Stimulated activated CD4-positive, alpha-beta T cell treated with anti-CD3 and anti-CD28 coated beads, TNF-alpha, amount 100 ng/mL, for 48 hours (primary cell): ENCODE measurements at regions not wholly inside any gene's neighbourhood (a gene's known extent, or its start where the extent isn't known, plus 50 kb on each side); places are given as distances from the start of the nearest gene placed in this dataset.

Experiments used
- DNase-seq, 3 donors: peaks; one replicate each; pipeline ENCODE4 v3.0.0-alpha.2; 2020; ENCODE audit warnings: low read depth in 3 of 3

DNA sequence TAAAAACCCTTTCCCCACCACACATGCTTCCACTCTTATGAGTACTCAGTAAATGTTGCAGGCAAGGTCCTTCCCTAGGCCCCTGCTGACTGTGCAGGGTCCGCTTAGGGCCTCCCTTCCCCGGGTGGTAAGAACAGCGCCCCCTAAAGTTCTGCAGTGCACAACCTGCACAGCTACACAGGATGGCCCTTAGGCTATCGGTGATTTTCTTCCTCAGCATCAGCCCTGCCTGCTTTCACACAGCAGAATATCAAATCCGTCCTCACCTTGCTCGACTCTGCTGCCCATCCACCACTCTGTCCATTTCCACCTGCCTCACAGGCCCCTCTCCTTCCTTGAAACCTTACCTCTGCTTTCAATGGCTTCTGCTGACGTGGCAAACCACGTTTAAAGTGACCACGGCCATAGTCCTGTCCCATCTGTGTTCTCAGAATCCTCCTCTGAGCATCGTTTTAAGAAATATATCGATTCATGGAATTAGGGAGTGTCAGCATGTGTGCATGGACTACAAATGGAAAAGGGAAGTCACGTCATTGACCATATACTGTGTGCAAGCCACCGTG, 51.4 kb upstream of the TMEM132E start:
- DNase-seq, result no peak

DNA sequence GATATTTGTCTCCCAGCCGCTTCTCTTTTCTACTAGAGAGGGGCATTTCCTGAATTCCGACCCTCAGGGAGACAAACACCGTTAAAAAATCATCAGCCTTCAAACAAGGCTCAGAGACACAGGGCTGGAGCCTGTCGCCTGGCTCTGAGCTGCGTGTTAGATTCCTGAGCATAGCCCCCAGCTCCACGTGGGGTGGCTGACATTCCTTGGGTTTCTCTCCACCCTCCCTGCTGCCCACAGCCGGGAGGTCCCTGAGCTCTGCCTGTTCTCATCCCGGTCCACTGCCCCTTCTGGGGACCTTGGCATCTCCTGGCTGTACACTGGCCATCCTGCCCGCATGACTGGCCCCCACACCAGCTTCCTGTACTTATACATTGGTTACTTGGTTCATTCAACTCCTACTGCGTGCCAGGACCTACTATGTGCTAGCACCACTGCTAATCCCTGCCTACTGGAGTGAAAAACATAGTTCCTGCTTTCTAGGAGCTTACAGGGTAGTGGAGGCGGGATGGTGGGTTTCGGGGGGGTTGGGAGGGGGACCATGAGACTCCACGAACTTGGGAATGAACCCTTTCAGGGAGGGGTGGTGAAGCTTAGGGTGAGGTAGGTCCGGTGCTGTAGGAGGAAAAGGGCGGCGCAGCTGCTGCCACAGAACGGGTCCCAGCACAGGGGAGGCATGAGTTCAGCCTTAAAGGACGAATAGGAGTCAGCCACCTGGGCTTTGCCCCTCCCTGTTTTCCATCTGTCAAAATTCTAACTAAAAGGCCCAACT, 52.1 kb upstream of the TMEM132E start:
- no peak for DNase-seq

DNA sequence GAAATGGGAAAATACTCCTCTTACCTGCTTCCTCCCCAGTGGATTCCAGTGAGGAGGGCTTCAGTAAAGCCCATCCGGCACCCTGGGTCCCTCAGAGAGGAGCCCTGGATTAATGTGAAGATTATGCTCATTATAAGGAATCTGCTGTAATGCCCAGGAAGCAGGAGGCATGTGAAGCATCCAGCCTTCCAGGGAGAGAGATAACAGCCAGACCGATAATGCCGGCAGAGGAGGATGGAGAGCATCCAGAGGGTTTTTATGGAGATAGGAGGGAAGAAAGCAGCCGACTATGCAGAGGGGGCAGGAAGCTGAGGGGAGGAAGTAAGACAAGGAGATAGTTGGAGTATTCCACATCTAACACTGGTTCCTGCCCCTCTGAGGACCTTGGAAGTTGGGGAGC, 53.7 kb upstream of the TMEM132E start:
- DNase-seq, result no peak

DNA sequence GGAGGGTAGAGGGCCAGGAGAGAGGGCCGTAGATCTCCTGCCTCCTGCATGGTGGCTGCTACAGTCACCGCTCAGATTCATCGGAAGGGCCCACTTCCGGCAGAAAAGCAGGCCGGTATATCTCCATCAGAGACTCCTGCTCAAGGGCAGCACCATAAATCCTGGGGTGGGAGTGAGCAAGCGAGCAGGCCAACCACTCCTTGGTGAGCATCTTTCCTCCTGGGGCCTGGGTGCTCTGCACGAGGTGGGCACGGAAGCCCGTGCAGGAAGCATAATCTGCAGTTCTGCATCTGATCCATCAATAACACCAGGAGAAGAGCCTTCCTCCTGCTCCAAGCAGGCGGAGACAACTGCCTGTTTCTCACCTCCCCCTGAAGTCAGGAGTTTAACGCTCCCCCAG, 57.4 kb upstream of the TMEM132E start:
- no peak for DNase-seq

DNA sequence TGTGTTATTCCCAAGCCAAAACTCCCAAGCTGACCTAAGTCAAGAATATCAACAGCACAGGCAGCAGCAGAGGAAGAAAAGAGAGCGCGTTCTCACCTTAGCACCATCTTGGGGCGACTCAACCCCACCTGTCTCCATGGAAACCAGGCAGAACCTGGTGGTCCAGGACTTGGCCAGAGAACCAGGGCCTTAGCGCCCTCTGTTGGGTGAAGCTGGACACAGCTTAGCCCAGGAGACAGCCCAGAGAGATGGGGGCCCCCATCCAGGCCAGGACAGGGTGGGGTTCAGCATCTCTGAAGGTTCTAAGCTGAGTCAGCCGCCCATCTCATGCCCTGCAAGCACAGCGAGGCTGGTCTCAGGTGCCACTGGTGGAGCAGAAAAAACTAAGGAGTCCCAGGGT, 60.1 kb upstream of the TMEM132E start:
- DNase-seq, result no peak

DNA sequence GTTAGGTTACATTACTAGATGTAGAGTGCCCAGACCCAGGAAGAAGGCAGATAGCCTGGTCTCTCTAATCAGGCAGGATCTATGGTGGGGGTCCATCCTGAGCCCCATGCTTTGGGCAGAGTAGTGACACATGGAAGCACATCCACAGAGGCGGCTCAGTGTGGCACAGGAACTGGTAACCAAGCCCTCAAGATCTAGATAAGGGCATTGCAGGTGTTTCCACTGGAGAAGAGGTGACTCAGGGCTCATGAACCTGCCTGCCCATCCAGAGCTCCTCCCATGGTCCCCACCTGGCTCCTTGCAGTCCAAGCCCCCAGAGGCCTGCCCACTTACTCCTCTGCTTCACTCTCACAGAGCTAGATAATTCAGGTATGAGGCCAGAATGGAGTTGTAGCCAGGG, 62.0 kb upstream of the TMEM132E start:
- no peak for DNase-seq

DNA sequence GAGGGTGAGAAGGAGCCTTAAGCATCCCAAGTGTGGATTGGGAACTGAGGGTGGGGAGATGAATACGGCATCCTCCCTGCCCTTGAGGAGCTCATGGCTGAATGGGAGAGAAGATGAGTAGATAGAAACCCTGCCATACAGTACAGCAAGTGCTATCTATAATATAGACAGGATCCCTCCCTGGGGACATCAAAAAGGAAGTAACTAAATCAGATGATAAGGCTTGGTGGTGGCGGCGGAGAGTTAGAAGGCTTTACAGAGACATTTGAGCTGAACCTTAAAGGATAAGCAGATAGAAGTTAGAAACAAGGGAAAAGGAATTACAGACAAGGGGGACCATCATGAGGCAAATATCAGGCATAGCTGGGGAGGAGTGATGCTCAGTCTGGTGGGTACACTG, 67.5 kb upstream of the TMEM132E start:
- no peak for DNase-seq

DNA sequence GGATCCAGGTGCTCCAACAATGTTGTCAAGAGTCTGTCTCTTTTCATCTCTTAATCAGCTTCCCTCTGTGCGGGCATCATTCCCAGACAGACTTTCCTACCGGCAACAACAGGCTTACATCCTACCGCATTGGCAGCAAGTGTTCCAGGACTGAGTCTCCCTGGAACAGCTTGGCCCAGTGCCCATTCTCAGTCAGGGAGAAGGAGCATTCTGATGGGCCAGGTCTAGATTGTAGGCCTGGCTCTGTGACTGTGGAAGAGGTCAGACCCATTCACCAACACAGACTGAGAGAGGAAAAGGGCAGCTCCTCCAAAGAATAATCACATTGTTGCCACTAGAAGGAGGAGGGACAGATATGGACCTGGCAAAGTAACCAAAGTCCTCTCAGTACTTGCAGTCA, 68.1 kb upstream of the TMEM132E start:
- DNase-seq, result no peak

DNA sequence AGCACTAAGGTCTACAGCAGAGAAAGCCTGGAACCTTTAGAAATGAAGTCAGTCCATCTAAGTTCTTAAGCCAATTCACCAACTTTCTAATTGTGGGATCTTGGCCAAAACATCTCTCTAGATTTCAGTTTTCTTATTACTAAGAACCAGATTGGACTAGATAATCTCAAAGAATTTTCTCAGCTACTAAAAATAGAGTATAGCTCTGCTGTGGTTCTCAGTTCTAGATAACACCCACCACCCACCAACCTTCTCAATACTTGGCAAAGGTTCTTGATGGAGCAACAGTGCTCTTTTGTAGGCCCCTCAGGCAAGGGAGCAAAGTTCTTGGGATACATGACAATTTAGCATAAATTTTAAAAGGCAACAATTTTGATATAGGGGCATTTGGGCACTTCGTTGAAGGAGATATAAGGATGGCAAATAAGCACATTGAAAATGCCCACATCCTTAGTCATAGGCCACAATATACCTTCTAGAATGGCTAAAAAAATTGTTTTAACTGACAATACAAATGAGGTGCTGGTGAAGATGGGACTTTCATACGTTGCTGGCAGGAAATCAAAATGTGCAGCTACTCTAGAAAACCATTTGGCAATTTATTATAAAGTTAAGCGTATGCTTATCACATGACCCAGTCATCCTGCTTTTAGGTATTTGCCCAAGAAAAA, 74.4 kb upstream of the TMEM132E start:
- DNase-seq, result no peak

DNA sequence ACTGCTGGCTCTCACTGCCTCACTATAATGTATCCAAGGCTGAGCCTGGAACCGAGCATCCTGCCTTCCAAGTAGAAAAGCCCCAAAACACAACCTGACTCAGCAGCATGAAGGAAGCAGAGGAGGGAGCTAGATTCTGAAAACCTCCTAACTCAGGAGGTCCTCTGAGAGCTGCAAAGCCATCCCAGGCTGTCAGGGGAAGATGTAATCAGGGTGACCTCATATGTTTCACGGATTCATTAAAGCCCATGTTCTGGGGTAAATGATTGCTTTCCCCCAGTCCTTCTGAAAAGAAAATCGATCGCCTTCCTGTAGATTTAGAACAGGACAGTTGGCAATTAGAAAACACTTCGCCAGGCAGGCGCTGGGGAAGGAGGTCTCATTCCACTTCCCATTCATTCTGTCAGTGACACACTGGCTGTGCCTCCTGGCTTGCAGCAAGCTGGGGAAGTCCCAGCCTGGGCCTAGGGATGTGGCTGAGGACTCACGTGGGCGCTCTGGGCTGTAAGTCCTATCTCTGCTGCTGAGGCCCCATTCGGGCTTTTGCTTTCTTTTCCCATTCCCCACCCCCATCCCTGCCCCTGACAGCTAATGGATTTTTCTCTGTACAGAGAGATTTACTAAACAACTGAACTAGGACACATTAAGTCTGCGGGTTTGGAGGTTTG, 75.7 kb upstream of the TMEM132E start:
- no peak for DNase-seq

DNA sequence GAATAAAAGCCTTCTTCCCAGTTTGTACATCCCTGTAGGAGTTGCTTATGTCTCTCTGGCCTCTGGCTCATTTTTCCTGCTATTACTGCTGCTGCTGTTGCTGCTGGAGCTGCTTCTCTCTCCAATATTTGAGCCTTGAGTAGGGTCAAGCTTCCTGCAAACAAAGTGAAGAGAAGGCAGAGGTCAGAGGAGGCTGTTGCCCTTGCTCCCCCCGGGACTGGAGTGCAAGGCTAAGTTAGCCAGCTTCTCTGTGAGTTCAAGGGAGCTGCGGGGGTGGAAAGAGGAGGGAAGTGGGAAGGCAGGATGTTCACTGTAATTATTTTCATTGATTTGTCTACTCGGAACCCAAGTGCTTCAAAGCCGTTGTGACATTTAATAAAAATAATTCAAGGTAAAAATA, 77.0 kb upstream of the TMEM132E start:
- DNase-seq, result no peak

DNA sequence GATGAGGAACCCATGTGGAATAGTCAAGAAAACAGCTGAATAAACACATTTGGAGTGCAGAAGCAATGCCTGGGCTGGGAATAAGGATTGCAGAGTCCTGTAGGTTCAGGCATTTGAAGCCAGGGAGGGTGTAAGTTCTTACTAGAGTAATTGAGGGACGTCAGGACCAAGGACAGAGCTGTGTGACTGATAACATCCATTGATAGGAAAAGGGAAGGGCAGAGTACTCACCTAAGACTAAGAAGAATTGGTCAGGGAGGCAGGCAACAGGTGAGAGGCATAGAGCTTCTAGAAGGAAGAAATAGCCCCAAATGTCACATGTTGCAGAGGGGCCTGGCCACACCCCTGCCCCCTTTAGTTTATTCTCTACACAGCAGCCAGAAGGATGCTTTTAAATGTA, 79.8 kb upstream of the TMEM132E start:
- no peak for DNase-seq

DNA sequence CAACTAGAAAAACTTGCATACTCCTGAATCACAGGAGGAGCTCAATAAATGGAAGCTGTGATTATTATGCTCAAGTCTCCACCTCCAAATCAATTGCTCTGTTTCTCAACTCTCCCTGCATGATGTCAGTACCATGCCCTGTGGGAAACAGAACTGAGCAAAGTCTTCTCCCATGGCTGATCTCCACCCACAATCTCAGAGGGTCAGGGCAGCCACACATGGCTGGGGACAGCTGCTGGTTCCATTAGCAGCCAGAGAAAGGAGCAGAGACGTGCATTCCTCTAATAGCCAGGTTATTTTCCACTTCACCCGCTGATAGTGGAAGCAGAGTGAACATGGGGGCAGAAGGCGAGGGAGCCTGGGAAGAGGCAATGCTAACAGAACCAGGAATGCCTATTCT, 85.5 kb upstream of the TMEM132E start:
- no peak for DNase-seq

DNA sequence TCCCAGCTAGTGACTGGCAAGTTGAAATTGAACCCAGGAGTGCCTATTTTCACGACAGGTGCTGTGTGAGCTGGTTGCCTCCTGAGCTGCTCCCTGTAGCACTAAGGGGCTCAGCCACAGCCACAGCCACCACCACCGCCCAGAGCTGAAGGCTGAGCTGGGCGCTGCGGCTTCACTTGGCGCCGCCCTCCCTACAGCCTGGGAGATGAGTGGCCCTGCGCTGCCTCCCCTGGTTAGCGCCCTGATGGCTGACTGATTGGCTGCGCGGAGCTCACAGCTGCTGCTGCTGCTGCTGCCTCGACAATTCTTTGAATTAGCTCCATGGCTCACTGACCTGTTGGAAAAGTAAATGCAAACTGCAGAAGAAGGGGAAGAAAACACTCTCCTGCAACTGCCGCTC, 91.8 kb upstream of the TMEM132E start:
- no peak for DNase-seq

DNA sequence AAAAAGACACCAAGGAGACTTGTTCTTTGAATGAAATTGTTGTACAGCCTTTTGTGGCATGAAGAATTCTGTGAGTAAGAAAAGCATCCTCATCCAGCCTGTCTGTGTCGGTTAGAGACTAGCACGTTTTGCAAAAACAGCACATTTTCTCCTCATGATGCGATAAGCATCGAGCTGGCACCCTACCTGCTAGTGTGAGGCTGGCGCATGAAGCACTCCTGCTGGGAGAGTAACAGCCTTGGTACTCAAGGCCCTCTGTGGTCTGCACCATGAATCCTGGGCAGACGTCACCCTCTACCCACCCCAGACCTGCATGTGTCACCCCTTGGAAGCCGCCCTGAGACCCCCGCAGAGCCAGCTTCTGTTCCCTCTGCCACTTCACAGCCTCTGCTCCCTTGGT, 92.6 kb upstream of the TMEM132E start:
- no peak for DNase-seq

DNA sequence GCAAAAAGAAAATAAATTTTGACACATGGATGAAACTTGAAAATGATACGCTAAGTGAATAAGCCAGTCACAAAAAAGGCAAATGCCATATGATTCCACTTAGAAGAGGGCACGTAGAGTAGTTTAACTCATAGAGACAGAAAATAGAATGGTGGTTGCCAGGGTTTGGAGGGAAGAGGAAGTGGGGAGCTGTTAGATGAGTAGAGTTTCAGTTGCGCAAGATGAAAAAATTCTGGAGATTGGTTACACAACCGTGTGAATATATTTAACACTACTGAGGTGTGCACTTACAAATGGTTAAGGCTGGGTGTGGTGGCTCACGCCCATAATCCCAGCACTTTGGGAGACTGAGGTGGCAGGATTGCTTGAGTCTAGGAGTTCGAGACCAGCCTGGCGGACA, 93.4 kb upstream of the TMEM132E start:
- DNase-seq, result no peak

DNA sequence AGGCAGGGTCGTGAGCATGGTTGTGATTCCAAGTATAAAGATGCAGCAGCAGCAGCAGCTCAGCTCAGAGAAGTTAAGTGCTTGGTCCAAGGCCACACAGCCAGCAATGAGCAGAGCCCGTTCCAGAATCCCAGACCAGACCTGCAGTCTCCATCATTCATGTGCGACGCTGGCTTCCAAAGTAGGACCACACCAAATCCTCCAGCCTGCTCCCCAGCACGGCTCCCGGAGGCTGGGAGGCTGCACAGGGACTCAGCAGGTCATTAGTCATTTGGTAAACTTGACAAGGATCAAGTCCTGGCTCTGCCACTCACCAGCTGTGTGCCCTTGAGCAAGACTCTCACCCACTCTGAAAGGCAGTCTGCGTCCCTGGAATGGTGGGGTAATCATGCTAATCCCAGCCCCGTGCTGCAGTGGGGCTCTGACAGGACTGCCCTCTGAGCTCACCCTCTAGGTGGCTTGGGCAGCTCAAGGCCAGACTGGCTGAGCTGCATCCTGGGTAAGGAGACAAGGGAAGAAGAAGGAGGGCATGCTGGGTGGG, 95.1 kb upstream of the TMEM132E start:
- DNase-seq, result no peak

DNA sequence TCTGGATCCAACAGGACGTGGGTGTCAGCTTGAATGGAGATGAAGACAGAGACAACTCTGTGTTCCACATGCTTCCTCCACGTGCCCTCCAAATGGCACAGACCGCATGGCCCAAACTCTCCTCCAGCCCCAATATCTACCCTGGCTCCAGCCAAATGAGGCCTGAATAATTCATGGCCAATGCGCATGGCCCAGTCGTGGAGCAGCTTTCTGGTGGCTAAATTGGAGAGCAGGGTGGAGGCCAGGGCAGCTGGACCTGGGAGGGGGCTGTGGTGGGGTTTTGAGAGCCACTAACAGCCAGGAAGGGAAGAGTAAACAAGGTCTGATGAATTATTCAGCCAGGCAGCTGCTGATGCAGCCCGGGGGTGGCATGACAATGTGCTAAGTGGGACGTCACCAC, 96.7 kb upstream of the TMEM132E start:
- DNase-seq, result no peak

DNA sequence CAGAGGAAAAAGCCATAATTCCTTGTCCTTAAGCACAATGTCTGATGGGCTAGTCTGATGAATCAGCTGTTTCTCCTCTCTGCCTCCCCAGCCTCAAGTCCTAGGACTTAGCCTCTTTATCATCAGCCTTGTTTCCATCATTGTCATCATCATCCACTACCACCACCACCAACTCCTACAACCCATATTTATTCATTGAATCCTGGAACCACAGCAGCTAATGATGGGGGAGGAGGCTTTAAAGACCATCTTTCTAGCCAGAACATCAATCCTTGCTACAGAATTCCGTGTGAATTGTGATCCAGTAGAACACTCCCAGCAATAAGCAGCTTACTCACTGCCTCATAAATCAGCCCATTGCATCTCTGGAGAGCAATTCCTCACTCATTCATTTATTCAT, 97.6 kb upstream of the TMEM132E start:
- no peak for DNase-seq

DNA sequence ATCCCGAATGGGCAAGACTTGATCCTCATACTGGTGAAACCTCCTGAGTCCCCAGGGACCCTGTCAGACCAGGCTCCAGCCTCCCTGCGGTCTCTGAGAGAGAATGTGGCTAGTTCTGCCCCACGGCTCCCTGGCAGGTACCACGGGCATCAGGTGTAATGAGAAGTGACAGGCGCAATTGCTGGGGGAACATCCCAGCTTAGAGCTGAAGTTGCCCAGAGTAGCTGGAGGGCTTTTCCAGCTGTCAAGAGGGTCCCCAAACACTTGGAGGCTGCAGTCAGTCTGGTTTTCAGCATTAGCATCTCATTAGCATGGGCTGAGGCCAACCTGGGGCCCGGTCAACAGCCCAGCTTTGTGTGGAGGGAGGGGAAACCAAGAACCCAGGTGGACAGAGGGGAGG, 100.0 kb upstream of the TMEM132E start:
- no peak for DNase-seq

DNA sequence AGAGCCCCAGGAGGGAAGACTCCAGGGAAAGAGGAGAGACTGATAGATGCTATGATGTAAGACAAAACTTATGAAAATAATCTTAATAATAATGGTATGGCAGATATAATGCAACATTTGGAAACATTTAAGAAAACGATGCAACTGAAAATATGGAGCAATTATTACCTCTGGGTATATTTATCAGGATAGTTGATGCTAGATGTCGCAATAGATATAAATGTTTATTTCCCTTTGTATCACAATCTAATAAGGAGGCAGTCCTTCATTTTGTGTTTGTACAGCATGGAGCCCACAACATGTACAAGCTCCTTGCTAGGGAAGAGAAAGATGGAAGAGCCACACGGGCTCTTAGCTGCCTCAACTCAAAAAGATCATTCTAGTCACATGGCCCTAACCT, 101.1 kb upstream of the TMEM132E start:
- no peak for DNase-seq

DNA sequence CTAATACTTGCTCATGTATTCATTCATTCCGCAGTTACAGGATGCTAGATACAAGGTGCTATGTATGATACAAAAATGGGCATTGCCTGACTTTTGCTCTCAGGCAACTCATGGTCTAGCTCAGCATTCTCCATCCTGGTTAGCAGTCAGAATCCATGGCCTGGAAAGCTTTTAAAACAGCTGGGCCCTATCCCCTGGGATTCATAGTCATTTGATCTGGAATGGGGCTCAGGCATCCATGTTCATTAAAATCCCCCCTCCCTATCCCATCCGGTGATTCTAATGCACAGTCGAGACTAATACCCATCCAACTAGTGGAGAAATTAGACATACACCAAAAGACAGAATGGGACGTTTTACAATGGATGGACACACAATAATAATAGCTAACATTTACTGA, 104.1 kb upstream of the TMEM132E start:
- DNase-seq, result no peak

DNA sequence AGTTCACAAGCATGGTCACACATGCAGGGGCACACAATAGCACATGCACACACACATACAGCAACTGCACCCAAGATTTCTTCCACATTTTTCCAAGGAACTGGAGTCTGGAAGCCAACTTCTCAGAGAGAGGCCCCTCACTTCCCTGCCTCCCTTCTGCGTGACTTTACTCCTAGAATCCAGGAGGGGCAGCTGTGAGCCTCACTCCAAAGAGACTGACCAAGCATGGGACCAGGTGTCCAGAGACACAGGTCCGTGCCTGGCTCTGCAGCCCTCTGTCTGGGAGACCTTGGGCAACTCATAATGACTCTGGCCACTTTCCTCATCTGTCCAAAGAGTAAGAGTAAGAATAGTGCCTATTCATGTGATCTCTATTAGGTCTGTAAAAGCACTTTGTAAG, 104.7 kb upstream of the TMEM132E start:
- no peak for DNase-seq
